ENCODE measurements at regions not wholly inside any gene's neighbourhood (a gene's known extent, or its start where the extent isn't known, plus 50 kb on each side); places are given as distances from the start of the nearest gene placed in this dataset.

DNA sequence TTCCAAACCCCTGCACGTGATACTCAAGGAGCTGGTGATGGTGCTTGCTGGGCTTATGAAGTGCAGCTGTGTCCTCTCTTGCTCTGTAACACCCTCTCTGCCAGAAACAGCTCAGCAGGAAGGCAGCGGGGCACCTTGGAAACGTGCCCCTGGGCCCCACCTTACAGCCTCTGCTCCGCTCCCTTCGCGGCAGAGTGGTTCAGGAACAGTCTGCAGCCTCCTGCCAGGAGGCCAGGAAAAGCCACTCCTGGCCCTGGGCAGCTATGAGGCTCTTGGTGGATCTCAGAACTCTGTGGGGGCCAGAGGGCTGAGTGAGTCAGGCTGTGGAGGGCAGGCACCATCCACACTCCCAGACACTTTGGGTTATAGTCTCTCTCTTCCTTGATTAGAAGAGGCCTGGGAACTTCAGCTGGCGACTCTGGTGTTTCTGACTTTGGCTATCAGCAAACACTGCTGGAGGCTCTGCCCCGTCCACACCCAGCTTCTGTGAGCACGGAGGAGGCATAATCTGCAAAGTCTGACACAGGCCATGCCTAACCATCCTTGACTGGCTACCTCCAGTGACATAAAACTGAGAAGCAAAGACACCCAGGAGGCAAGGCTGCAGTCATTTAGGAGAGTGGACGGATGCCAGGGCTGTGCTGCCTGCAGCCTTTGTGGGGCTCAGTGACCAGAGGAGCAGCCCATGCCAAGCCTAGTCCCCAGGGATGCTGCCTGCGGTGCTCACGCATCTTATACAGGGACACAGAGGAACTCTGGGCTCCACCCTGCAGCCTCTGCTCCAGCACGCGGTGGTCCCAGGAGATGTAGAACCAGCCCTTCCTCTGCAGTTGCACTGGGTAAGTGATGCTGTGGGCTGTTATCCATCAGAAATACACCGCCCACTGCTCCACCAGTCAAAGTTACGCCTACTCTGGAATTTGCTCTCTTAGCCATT is 65.3 kb downstream of the METRNL start:
- DNase-seq (ENCODE audit: low read depth) = peak; percentile 91

- DNase-seq (ENCODE audit: low read depth) = no peak
These were observed 65.9 kb downstream of the METRNL start for GRCh38 chr17:83145358-83145738.

DNA sequence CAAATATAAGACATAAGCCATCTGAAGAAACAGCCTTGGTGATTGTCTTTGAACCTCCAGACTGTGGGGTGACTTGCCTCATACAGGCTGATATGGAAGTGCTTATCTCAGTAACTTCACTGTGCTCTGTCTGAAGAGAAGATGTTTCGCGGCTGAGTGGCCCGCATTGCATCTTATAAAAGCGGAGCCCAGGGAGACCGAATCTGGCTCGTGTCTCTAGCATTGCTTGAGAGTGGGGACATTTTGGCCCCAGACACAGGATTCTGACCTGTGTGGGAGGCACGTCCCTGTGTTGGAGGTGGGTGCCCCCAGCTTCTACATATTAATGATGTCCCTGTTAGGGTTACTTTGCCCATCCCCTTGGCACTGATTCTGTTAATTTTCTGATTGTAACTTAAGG is 66.4 kb downstream of the METRNL start:
- DNase-seq (ENCODE audit: low read depth) = no peak

GRCh38 chr17:83146347-83146746 is 66.9 kb downstream of the METRNL start:
- DNase-seq (ENCODE audit: low read depth) = no peak

GRCh38 chr17:83147280-83147679 is 67.9 kb downstream of the METRNL start:
- no peak for DNase-seq (ENCODE audit: low read depth)

GRCh38 chr17:83148317-83149028 is 69.1 kb downstream of the METRNL start:
- DNase-seq (ENCODE audit: low read depth) = no peak

- DNase-seq (ENCODE audit: low read depth) = no peak
These were observed 69.8 kb downstream of the METRNL start for GRCh38 chr17:83149029-83149725.

- DNase-seq (ENCODE audit: low read depth) = no peak
These were observed 70.4 kb downstream of the METRNL start for GRCh38 chr17:83149761-83150251.

GRCh38 chr17:83150369-83151055 is 71.1 kb downstream of the METRNL start:
- no peak for DNase-seq (ENCODE audit: low read depth)

- no peak for DNase-seq (ENCODE audit: low read depth)
These were observed 71.6 kb downstream of the METRNL start for GRCh38 chr17:83151056-83151441.

DNA sequence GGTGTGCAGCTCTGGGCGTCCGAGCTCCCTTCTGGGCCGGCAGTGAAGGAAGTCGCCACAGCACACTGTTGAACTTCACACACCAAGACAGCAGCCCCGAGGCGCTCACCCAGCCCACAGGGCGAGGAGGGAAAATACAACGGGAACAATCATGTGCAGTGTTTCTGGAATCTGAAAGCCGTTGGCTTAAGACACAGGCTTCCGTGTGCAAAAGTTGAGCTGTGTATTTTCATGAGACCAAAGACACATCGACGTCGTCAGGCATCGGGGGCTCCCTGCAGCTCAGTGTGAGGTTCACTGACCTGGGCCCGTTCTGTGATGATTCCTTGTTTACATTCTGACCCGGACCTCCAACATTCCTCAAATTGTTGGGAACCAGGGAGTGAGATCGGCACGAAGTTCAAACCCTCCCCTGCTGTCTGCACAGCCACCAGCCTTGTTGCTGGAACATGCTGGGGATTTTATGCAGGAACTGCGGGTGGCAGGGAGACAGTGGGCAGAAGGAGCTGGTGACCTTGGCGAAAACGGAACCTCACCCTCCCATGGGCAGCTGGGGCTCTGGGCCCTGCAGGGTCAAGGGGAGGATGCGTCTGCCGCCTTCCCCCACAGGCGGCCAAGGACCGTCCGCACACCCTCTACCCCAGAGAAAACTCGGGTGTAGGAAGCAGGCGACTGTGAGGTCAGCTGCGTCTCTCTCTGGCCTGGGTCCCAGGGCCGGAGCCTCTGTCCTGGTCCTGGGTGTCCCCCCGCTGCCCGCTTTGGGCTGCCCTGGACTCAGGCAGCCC is 72.2 kb downstream of the METRNL start:
- DNase-seq (ENCODE audit: low read depth) = peak; percentile 9

- DNase-seq (ENCODE audit: low read depth) = no peak
These were observed 72.9 kb downstream of the METRNL start for GRCh38 chr17:83152227-83152744.

DNA sequence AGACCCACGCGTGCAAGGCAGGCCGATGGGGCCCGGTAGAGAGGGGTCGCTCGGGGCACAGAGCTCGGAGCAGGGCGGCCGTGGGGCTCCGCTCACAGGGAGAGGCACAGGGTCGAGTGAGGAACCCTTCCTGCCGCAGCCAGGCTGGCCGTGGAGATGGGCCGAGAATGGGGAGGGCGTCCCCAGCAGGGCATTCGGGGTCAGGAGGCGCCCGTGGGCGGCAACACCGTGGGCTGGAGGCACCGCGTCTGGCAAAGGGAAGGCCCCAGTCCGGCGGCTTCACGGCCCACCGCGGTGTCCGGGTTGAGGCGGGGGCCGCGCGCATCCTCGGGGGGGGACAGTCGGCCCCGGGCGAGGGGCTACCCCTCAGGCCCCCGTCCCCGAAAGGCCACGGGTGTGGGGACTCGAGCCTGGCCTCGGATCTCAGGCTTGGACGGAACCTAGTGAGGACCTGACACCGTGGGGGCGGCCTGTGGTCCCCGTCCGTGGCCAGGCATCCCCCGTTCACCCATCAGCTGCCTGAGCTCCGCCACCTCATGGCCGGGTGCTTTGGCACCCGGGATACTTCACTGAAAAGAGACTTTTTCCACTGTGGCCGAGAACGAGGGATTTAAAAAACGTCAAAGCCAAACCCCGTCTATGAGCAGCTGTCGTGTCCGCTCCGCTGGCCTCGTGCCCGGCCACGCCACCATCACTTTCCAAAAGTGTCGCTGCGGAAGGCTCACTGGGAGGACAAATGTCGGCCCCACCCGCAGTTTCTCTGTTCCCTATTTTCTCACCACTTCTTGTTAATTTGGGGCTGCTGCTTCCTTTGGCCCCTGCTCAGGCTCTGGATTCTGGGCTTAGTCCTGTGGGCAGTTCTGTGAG is 73.6 kb downstream of the METRNL start:
- DNase-seq (ENCODE audit: low read depth) = no peak

DNA sequence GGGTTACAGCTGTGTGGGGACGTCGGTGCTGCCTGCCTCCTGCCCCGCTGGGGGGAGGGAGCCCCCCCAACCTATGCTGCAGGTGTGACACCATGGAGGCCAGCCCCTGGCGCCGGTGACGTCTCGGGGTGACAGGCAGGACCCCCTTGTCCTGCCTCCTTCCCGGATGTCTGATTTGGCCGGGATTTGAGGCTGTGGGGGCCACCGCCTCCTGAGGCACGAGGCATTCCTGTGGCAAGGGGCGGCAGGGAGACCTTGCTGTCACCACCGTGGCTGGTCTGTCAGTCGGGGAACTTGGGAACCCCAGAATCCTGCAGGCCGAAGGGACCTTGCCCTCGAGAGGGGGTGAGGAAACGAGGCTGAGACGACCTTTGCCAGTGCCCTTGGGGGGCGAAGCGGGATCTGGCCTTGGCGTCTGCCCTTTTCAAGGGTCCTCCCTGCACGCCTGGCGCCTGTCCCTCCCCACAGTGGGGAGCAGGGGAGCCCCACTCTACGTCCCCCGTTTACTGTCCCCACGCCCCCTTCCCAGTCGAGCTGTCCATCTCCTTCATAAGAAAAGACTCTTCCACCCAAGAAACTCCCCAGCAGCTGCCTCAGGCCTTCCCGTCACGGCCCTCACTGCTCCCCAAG is 74.4 kb downstream of the METRNL start:
- DNase-seq (ENCODE audit: low read depth) = no peak

- no peak for DNase-seq (ENCODE audit: low read depth)
These were observed 75.1 kb downstream of the METRNL start for GRCh38 chr17:83154311-83155127.

GRCh38 chr17:83155128-83156121 is 76.0 kb downstream of the METRNL start:
- peak; percentile 99 for DNase-seq (ENCODE audit: low read depth)

DNA sequence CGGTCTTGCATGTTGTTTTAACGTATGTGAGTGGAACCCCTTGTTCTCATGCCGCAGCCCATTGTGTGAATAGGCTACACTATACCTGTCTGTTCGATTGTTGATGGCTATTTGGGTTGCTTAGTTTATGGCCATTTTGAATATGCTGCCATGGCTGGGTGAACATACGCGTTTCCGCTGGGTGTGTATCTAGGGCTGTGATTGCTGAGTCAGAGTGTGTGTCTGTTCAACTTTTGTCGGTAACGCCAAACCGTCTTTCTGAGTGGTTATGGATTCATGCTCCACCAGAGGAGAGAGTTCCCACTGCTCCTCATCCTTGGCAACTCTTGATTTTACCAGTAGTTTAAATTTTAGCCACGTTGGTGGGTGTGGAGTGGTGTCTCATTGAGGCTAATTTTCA is 77.0 kb downstream of the METRNL start:
- DNase-seq (ENCODE audit: low read depth) = no peak
